Neural cell (in vitro differentiated cells): ENCODE measurements at regions not wholly inside any gene's neighbourhood (a gene's known extent, or its start where the extent isn't known, plus 50 kb on each side); places are given as distances from the start of the nearest gene placed in this dataset.

ENCODE experiments used
- EZH2 ChIP-seq: fragments of 200-600, 300-800 bp; shearing (Covaris generic), sonication (generic); IDR thresholded peaks from 2 replicates; pipeline ENCODE4 v1.6.1; 2014; ENCODE audit warnings: antibody characterized with exemption, low read length, borderline replicate concordance, mild to moderate bottlenecking; ENCODE audit not compliant: insufficient read depth, poor library complexity, severe bottlenecking
- POLR2AphosphoS5 ChIP-seq: IDR thresholded peaks from 2 replicates; pipeline ENCODE4 v1.6.1; 2012
- TF ChIP-seq, protein P1 (sequence below): IDR thresholded peaks from 2 replicates; pipeline ENCODE4 v1.6.1; 2012; ENCODE audit warnings: borderline replicate concordance
- TF ChIP-seq, protein P2 (sequence below): fragments of 450-650 bp; IDR thresholded peaks from 2 replicates; pipeline ENCODE4 v1.5.1; 2014; ENCODE audit warnings: antibody characterized with exemption, mild to moderate bottlenecking, moderate library complexity; ENCODE audit not compliant: poor library complexity, severe bottlenecking

GRCh38 chr7:96508371-96508770 is 186.5 kb upstream of the SLC25A13 start:
- TF ChIP-seq, protein P1, sequence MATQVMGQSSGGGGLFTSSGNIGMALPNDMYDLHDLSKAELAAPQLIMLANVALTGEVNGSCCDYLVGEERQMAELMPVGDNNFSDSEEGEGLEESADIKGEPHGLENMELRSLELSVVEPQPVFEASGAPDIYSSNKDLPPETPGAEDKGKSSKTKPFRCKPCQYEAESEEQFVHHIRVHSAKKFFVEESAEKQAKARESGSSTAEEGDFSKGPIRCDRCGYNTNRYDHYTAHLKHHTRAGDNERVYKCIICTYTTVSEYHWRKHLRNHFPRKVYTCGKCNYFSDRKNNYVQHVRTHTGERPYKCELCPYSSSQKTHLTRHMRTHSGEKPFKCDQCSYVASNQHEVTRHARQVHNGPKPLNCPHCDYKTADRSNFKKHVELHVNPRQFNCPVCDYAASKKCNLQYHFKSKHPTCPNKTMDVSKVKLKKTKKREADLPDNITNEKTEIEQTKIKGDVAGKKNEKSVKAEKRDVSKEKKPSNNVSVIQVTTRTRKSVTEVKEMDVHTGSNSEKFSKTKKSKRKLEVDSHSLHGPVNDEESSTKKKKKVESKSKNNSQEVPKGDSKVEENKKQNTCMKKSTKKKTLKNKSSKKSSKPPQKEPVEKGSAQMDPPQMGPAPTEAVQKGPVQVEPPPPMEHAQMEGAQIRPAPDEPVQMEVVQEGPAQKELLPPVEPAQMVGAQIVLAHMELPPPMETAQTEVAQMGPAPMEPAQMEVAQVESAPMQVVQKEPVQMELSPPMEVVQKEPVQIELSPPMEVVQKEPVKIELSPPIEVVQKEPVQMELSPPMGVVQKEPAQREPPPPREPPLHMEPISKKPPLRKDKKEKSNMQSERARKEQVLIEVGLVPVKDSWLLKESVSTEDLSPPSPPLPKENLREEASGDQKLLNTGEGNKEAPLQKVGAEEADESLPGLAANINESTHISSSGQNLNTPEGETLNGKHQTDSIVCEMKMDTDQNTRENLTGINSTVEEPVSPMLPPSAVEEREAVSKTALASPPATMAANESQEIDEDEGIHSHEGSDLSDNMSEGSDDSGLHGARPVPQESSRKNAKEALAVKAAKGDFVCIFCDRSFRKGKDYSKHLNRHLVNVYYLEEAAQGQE: no peak
- TF ChIP-seq, protein P2, sequence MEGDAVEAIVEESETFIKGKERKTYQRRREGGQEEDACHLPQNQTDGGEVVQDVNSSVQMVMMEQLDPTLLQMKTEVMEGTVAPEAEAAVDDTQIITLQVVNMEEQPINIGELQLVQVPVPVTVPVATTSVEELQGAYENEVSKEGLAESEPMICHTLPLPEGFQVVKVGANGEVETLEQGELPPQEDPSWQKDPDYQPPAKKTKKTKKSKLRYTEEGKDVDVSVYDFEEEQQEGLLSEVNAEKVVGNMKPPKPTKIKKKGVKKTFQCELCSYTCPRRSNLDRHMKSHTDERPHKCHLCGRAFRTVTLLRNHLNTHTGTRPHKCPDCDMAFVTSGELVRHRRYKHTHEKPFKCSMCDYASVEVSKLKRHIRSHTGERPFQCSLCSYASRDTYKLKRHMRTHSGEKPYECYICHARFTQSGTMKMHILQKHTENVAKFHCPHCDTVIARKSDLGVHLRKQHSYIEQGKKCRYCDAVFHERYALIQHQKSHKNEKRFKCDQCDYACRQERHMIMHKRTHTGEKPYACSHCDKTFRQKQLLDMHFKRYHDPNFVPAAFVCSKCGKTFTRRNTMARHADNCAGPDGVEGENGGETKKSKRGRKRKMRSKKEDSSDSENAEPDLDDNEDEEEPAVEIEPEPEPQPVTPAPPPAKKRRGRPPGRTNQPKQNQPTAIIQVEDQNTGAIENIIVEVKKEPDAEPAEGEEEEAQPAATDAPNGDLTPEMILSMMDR: no peak
- TF ChIP-seq POLR2AphosphoS5 (no peak), EZH2 (no peak)
